ENCODE measurements at regions not wholly inside any gene's neighbourhood (a gene's known extent, or its start where the extent isn't known, plus 50 kb on each side); places are given as distances from the start of the nearest gene placed in this dataset.

- Histone ChIP-seq H3K4me2 (no peak overlapping the region), H3K27me3 (ENCODE audit: insufficient read depth, low read depth) (no peaks in the 10 kb centered on the region), H3F3A (ENCODE audit: insufficient read depth, low read depth) (no peaks in the 10 kb centered on the region), H4K20me1 (ENCODE audit: insufficient read depth) (no peaks in the 10 kb centered on the region), H3K36me3 (ENCODE audit: low read depth) (no peaks in the 10 kb centered on the region), H3K9me2 (ENCODE audit: insufficient read depth) (no peaks in the 10 kb centered on the region), H3K4me3 (no peak overlapping the region), H3K4me1 (replicated peaks; ENCODE audit: insufficient read depth) (peaks cover 4% of the 10 kb centered on the region; the same call in 1 of the 2 replicates), H3K79me2 (ENCODE audit: low read depth) (no peaks in the 10 kb centered on the region), H3K9me3 (ENCODE audit: insufficient read depth, low read depth) (no peaks in the 10 kb centered on the region), H2AFZ (no peak overlapping the region), H3K27ac (no peak overlapping the region)
- CTCF ChIA-PET = no interaction called here
- POLR2A ChIA-PET (ENCODE audit: unreplicated experiment) = no interaction called here
- TF ChIP-seq CTCF (conservative IDR thresholded peaks at IDR 0.05) (no peak), EZH2 (IDR thresholded peaks at IDR 0.05; ENCODE audit: low read depth) (no peak)
- BruUV-seq (replicated peaks) = no TSS peak
- DNase-seq = no peak
- intact Hi-C loops (cut with micrococcal nuclease; ENCODE audit: unreplicated experiment) = loop anchor here (10.0 kb wide), 1 partner anchor 288 kb away; no protein-coding TSS in a partner anchor
Measured at GRCh38 chr14:34222867-34223266, 239.2 kb downstream of the SPTSSA start.

- no peaks in the 10 kb centered on the region for H4K20me1 ChIP-seq (ENCODE audit: insufficient read depth)
- H3K79me2 ChIP-seq (ENCODE audit: low read depth) = no peaks in the 10 kb centered on the region
- H3K36me3 ChIP-seq (ENCODE audit: low read depth) = no peaks in the 10 kb centered on the region
- H3K27me3 ChIP-seq (ENCODE audit: insufficient read depth, low read depth) = no peaks in the 10 kb centered on the region
- no peaks in the 10 kb centered on the region for H3K9me3 ChIP-seq (ENCODE audit: insufficient read depth, low read depth)
- H3K4me3 ChIP-seq = no peak overlapping the region
- ChIA-PET POLR2A (ENCODE audit: unreplicated experiment) (interaction anchor here (0.7 kb wide), 1 partner anchor 385 kb away, joined by 5 read pairs; no protein-coding TSS in a partner anchor), CTCF (interaction anchor here (0.7 kb wide), 1 partner anchor 101 kb away, joined by 3 read pairs; no protein-coding TSS in a partner anchor)
- no peak overlapping the region for H2AFZ ChIP-seq
- H3K4me1 ChIP-seq (replicated peaks; ENCODE audit: insufficient read depth) = no peaks in the 10 kb centered on the region
- H3K9me2 ChIP-seq (ENCODE audit: insufficient read depth) = no peaks in the 10 kb centered on the region
- TF ChIP-seq CTCF (conservative IDR thresholded peaks at IDR 0.05) (no peak), EZH2 (IDR thresholded peaks at IDR 0.05; ENCODE audit: low read depth) (no peak)
- no peak overlapping the region for H3K4me2 ChIP-seq
- H3K27ac ChIP-seq = no peak overlapping the region
- no TSS peak for BruUV-seq (replicated peaks)
- intact Hi-C loops (cut with micrococcal nuclease; ENCODE audit: unreplicated experiment) = loop anchor here (10.0 kb wide), 1 partner anchor 287 kb away; no protein-coding TSS in a partner anchor
- H3F3A ChIP-seq (ENCODE audit: insufficient read depth, low read depth) = no peaks in the 10 kb centered on the region
- DNase-seq = no peak
Measured at GRCh38 chr14:34222122-34222521, 239.9 kb downstream of the SPTSSA start.

- Histone ChIP-seq H3K4me2 (no peak overlapping the region), H3K9me2 (ENCODE audit: insufficient read depth) (no peaks in the 10 kb centered on the region), H3K27me3 (ENCODE audit: insufficient read depth, low read depth) (no peaks in the 10 kb centered on the region), H3K27ac (no peak overlapping the region), H3K79me2 (ENCODE audit: low read depth) (no peaks in the 10 kb centered on the region), H3K36me3 (ENCODE audit: low read depth) (no peaks in the 10 kb centered on the region), H3K9me3 (ENCODE audit: insufficient read depth, low read depth) (no peaks in the 10 kb centered on the region), H3K4me3 (no peak overlapping the region), H2AFZ (no peak overlapping the region), H4K20me1 (ENCODE audit: insufficient read depth) (no peaks in the 10 kb centered on the region), H3F3A (ENCODE audit: insufficient read depth, low read depth) (no peaks in the 10 kb centered on the region), H3K4me1 (replicated peaks; ENCODE audit: insufficient read depth) (no peaks in the 10 kb centered on the region)
- TF ChIP-seq CTCF (conservative IDR thresholded peaks at IDR 0.05) = no peak
- no peak for TF ChIP-seq EZH2 (IDR thresholded peaks at IDR 0.05; ENCODE audit: low read depth)
- ChIA-PET CTCF (no interaction called here), POLR2A (ENCODE audit: unreplicated experiment) (no interaction called here)
- no peak for DNase-seq
- BruUV-seq (replicated peaks) = no TSS peak
- intact Hi-C loops (cut with micrococcal nuclease; ENCODE audit: unreplicated experiment) = loop anchor here (10.0 kb wide), 1 partner anchor 286 kb away; no protein-coding TSS in a partner anchor
Measured at GRCh38 chr14:34220921-34221320, 241.1 kb downstream of the SPTSSA start.
